ENCODE measurements at regions not wholly inside any gene's neighbourhood (a gene's known extent, or its start where the extent isn't known, plus 50 kb on each side); places are given as distances from the start of the nearest gene placed in this dataset.

- TF ChIP-seq IRF3 (IDR thresholded peaks at IDR 0.05; ENCODE audit: low read depth, low read length) (no peak), EZH2phosphoT487 (IDR thresholded peaks at IDR 0.05; ENCODE audit: borderline replicate concordance, low read depth) (no peak), GABPA (IDR thresholded peaks at IDR 0.05; ENCODE audit: low read depth) (no peak), TEAD4 (IDR thresholded peaks at IDR 0.05; ENCODE audit: borderline replicate concordance, insufficient read depth) (no peak), FOXJ3 (CRISPR knock-in tag; IDR thresholded peaks at IDR 0.05) (no peak), TCF12 (IDR thresholded peaks at IDR 0.05) (no peak), RXRA (IDR thresholded peaks at IDR 0.05; ENCODE audit: borderline replicate concordance, low read depth) (no peak), SMC3 (IDR thresholded peaks at IDR 0.05; ENCODE audit: low read depth, low read length) (no peak), CTCF (IDR thresholded peaks at IDR 0.05) (no peak)
Measured at GRCh38 chr3:68060191-68060590, 405.8 kb upstream of the SUCLG2 start (continued).

DNA sequence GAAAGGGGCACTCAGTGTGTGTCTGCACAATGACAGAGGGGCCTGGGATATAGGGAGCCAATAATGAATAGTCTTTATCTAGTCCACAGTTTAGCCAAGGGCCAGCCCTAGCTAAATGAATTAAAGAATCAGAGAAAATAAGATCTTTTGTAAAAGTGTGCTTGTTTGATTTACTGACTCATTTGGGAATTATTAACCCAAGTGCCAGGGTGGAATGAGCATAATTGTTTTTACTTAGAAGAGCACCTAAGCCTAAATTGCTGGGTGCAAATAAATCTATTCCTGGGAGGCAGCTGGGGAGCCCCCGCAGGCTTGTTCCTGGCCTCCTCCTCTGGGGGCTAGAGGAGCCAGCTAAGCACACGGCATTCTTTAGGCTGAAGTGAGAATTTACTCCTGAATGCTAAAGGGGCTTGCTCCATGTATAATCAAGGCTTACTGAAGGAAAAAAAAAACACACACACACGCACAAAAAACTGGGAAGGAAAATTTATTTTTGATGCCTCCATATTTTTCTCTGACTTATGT, 405.3 kb upstream of the SUCLG2 start:
- Histone ChIP-seq H2AFZ (ENCODE audit: low read depth) (no peak overlapping the region), H3K9me2 (no peaks in the 10 kb centered on the region), H3K27me3 (ENCODE audit: insufficient read depth) (no peaks in the 10 kb centered on the region), H3K9ac (no peak overlapping the region), H3K27ac (ENCODE audit: low read depth in 2 of 2, low read length in 1 of 2) (no peak overlapping the region), H3K4me1 (ENCODE audit: control insufficient read depth in 1 of 2, insufficient read depth in 2 of 2, low read depth in 1 of 2, low read length in 1 of 2) (no peaks in the 10 kb centered on the region), H3K79me2 (ENCODE audit: insufficient read depth) (no peaks in the 10 kb centered on the region), H3K4me2 (no peak overlapping the region), H3F3A (replicated peaks; ENCODE audit: insufficient read depth) (no peaks in the 10 kb centered on the region), H3K9me3 (no peaks in the 10 kb centered on the region), H4K20me1 (ENCODE audit: insufficient read depth) (no peaks in the 10 kb centered on the region), H3K36me3 (replicated peaks in 1 of 2; ENCODE audit: control insufficient read depth in 1 of 2, insufficient read depth in 2 of 2, low read length in 1 of 2) (no peaks in the 10 kb centered on the region), H3K4me3 (ENCODE audit: low read depth in 2 of 2, low read length in 1 of 2) (no peak overlapping the region)
- WGBS (ENCODE audit: low lambda C conversion rate), result 14% methylated on average over 3 of the region's 3 CpGs
- TF ChIP-seq CTCF (IDR thresholded peaks at IDR 0.05) (no peak), TCF12 (IDR thresholded peaks at IDR 0.05) (no peak), PBX3 (IDR thresholded peaks at IDR 0.05) (no peak), RAD21 (IDR thresholded peaks at IDR 0.05; ENCODE audit: low read length) (no peak), SMC3 (IDR thresholded peaks at IDR 0.05; ENCODE audit: low read depth, low read length) (no peak), RFX5 (IDR thresholded peaks at IDR 0.05; ENCODE audit: low read length) (no peak)
- ChIA-PET POLR2A (no interaction called here), CTCF (no interaction called here)
- no peak for DNase-seq
